ENCODE measurements at regions not wholly inside any gene's neighbourhood (a gene's known extent, or its start where the extent isn't known, plus 50 kb on each side); places are given as distances from the start of the nearest gene placed in this dataset.
A peak's percentile ranks its signal among the peaks of the same experiment; 100 is the strongest.

DNA sequence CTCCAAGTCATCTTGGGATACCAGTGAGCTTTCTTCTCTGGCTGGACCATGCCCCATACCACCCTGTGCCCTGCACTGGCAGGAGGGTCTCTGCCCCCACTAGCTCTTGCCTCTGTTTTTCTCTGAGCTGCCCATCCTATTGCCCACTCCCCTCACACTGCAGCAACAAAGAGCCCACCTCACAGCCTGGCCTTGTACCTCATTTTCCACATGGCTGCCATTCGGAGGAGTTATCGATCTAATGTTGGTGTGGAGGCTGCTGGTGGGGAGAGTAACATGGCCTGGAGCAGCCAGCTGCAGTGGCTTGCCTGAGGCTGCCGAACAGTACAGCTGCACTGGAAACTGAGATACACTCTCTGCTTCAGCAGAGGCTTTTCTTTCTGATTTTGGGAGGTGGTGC, 65.7 kb upstream of the AGBL1 start:
- TF ChIP-seq CREB1 (IDR thresholded peaks at IDR 0.05; ENCODE audit: low read depth) (no peak), EGR1 (IDR thresholded peaks at IDR 0.05) (no peak)
- TF ChIP-seq, protein P1, sequence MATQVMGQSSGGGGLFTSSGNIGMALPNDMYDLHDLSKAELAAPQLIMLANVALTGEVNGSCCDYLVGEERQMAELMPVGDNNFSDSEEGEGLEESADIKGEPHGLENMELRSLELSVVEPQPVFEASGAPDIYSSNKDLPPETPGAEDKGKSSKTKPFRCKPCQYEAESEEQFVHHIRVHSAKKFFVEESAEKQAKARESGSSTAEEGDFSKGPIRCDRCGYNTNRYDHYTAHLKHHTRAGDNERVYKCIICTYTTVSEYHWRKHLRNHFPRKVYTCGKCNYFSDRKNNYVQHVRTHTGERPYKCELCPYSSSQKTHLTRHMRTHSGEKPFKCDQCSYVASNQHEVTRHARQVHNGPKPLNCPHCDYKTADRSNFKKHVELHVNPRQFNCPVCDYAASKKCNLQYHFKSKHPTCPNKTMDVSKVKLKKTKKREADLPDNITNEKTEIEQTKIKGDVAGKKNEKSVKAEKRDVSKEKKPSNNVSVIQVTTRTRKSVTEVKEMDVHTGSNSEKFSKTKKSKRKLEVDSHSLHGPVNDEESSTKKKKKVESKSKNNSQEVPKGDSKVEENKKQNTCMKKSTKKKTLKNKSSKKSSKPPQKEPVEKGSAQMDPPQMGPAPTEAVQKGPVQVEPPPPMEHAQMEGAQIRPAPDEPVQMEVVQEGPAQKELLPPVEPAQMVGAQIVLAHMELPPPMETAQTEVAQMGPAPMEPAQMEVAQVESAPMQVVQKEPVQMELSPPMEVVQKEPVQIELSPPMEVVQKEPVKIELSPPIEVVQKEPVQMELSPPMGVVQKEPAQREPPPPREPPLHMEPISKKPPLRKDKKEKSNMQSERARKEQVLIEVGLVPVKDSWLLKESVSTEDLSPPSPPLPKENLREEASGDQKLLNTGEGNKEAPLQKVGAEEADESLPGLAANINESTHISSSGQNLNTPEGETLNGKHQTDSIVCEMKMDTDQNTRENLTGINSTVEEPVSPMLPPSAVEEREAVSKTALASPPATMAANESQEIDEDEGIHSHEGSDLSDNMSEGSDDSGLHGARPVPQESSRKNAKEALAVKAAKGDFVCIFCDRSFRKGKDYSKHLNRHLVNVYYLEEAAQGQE (IDR thresholded peaks at IDR 0.05; ENCODE audit: low read depth): no peak
- TF ChIP-seq, protein P2, sequence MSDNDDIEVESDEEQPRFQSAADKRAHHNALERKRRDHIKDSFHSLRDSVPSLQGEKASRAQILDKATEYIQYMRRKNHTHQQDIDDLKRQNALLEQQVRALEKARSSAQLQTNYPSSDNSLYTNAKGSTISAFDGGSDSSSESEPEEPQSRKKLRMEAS (IDR thresholded peaks at IDR 0.05): no peak

DNA sequence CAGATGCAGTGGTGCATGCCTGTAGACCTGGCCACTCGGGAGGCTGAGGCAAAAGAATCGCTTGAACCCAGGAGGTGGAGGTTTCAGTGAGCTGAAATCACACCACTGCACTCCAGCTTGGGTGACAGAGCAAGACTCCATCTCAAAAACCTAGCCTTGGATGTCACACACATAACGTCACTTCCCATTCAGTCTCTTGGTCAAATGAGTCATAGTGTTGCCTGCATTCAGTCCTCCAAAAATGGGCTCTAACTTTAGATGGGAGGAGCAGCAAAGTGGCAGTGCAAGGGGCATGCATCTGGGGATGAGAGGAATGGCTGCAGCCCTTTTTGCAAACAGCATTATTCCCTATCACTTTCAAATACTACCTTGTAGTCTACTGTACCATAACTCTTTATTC, 62.9 kb upstream of the AGBL1 start:
- no peak for TF ChIP-seq FOXM1 (IDR thresholded peaks at IDR 0.05; ENCODE audit: borderline replicate concordance, low read depth)
- TF ChIP-seq EGR1 (IDR thresholded peaks at IDR 0.05): no peak
- TF ChIP-seq, protein P1 (IDR thresholded peaks at IDR 0.05; ENCODE audit: low read depth): no peak
- no peak for TF ChIP-seq RAD21 (IDR thresholded peaks at IDR 0.05; ENCODE audit: low read depth)
- no peak for TF ChIP-seq TEAD4 (IDR thresholded peaks at IDR 0.05)
- no peak for TF ChIP-seq TAF1 (IDR thresholded peaks at IDR 0.05; ENCODE audit: low read depth)
- no peak for TF ChIP-seq ZBTB7A (IDR thresholded peaks at IDR 0.05; ENCODE audit: low read depth)
- no peak for TF ChIP-seq NFIC (IDR thresholded peaks at IDR 0.05)
- no peak for TF ChIP-seq EP300 (IDR thresholded peaks at IDR 0.05; ENCODE audit: borderline replicate concordance)
- no peak for TF ChIP-seq YY1 (IDR thresholded peaks at IDR 0.05; ENCODE audit: low read depth)
- no peak for TF ChIP-seq TCF12 (IDR thresholded peaks at IDR 0.05; ENCODE audit: low read depth)
- TF ChIP-seq CREB1 (IDR thresholded peaks at IDR 0.05; ENCODE audit: low read depth): no peak
- TF ChIP-seq, protein P3, sequence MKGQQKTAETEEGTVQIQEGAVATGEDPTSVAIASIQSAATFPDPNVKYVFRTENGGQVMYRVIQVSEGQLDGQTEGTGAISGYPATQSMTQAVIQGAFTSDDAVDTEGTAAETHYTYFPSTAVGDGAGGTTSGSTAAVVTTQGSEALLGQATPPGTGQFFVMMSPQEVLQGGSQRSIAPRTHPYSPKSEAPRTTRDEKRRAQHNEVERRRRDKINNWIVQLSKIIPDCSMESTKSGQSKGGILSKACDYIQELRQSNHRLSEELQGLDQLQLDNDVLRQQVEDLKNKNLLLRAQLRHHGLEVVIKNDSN (IDR thresholded peaks at IDR 0.05): no peak
- TF ChIP-seq, protein P2 (IDR thresholded peaks at IDR 0.05): no peak
- TF ChIP-seq CEBPB (IDR thresholded peaks at IDR 0.05): no peak

DNA sequence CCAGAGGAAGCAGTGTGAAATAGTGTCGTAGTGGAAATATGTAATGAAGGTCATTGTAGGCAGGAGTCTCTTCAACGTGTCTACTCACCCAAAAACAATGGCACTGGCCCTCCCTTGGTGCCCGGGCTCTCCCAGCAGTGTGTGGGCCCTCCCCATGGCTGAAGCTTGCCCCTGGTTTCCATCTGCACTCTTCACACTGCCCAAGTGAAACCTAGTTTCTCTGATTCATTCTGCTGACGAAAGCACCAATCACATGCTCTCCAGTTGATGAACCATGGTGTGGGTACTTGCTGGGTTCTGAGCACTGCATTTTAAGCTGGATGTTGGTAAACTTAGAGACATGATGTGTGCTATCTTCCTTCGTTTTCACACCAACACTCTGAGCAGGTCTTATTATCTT, 61.0 kb upstream of the AGBL1 start:
- TF ChIP-seq NFIC (IDR thresholded peaks at IDR 0.05) (no peak), TCF12 (IDR thresholded peaks at IDR 0.05; ENCODE audit: low read depth) (no peak), RAD21 (IDR thresholded peaks at IDR 0.05; ENCODE audit: low read depth) (no peak)
- TF ChIP-seq, protein P1 (IDR thresholded peaks at IDR 0.05; ENCODE audit: low read depth): no peak

DNA sequence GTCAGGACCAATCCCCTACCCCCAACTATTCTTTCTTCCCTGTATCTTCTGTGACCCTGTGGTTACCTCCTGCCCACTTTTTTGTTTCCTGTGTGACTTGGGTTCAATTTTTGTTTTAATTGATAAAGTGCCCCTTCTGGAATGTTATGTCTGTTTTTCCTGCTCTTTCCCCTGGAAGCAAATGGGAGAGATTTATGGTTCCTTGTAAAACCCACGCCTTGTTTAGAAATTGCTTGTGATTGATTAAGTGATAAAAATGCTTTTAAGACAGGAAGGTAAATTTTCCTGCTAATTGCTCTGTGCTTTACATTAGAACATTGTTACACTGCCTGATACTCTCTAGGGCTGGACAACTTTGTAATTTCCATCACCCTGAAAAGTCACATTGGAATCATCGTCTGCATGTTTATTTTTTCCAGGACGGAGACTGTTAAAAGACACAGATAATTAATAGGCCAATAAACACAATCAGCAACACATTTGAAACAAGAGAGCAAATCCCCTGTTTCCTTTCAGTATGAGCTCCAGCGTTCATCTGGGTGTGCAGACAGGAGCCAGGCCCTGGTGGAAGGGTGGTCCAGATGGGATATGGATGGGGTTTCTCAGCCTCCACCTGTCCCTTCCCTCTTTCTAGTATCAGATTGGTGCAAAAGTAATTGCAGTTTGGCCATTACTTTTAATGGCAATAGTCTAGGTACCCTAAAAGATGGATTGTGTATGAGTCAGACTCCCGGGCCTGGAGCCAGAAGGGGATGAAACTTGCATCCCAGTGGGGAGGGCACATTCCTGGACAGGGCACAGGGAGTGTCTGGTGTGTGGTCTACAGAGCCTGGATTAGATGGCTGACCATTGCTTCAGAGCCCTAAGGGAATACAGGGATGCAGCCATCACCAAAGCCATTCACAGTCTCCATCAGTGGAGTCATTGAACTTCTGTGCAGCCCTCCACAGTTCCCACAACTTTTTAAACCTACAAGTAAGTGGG, 58.1 kb upstream of the AGBL1 start:
- TF ChIP-seq EGR1 (IDR thresholded peaks at IDR 0.05) (no peak), TEAD4 (IDR thresholded peaks at IDR 0.05) (peak; percentile 42; the same call in 1 of the 2 replicates), NFIC (IDR thresholded peaks at IDR 0.05) (peak; percentile 34; the same call in 1 of the 2 replicates), YY1 (IDR thresholded peaks at IDR 0.05; ENCODE audit: low read depth) (no peak)

DNA sequence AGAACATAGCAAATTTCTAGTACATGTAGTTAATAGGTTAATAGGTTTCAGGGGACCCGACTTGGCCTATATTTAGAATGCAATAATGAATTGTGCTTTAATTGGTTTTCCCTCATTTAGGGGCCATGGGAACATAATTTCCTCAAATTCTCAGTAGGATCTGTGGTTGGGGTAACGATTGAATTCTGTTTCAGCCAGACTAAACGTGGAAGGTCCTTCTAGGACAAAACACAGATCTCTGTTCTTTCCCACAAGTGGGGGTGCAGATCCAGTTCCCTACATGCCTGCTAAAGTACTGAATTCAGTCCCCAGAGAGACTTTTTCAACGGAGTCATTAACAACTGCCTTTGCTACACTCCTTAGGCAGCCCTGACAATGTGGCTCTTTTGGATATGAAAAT, 50.7 kb upstream of the AGBL1 start:
- TF ChIP-seq, protein P2 (IDR thresholded peaks at IDR 0.05): no peak
- TF ChIP-seq EP300 (IDR thresholded peaks at IDR 0.05; ENCODE audit: borderline replicate concordance) (no peak), TEAD4 (IDR thresholded peaks at IDR 0.05) (no peak), ZBTB7A (IDR thresholded peaks at IDR 0.05; ENCODE audit: low read depth) (no peak), YY1 (IDR thresholded peaks at IDR 0.05; ENCODE audit: low read depth) (no peak), CREB1 (IDR thresholded peaks at IDR 0.05; ENCODE audit: low read depth) (no peak), FOXM1 (IDR thresholded peaks at IDR 0.05; ENCODE audit: borderline replicate concordance, low read depth) (no peak), RAD21 (IDR thresholded peaks at IDR 0.05; ENCODE audit: low read depth) (no peak), TCF12 (IDR thresholded peaks at IDR 0.05; ENCODE audit: low read depth) (no peak), NFIC (IDR thresholded peaks at IDR 0.05) (no peak), CEBPB (IDR thresholded peaks at IDR 0.05) (no peak), TAF1 (IDR thresholded peaks at IDR 0.05; ENCODE audit: low read depth) (no peak), EGR1 (IDR thresholded peaks at IDR 0.05) (no peak)
- TF ChIP-seq, protein P1 (IDR thresholded peaks at IDR 0.05; ENCODE audit: low read depth): no peak
- TF ChIP-seq, protein P3 (IDR thresholded peaks at IDR 0.05): no peak

Measured in Ishikawa (cell line).